Dedifferentiated amniotic fluid mesenchymal stem cell (primary cell): ENCODE measurements at regions not wholly inside any gene's neighbourhood (a gene's known extent, or its start where the extent isn't known, plus 50 kb on each side); places are given as distances from the start of the nearest gene placed in this dataset.
A peak's percentile ranks its signal among the peaks of the same experiment; 100 is the strongest.
"Not testable (repeated sequence)": the region's sequence is repeated elsewhere in the genome, so short reads cannot be mapped to it uniquely, and the experiment has no call there.

ENCODE experiments used
- DNase-seq: peaks from one replicate; pipeline ENCODE4 v3.0.0-alpha.2; 2016; ENCODE audit errors: extremely low spot score

GRCh38 chr6:85128781-85129180 is 321.1 kb upstream of the NT5E start:
- DNase-seq: no peak

DNA sequence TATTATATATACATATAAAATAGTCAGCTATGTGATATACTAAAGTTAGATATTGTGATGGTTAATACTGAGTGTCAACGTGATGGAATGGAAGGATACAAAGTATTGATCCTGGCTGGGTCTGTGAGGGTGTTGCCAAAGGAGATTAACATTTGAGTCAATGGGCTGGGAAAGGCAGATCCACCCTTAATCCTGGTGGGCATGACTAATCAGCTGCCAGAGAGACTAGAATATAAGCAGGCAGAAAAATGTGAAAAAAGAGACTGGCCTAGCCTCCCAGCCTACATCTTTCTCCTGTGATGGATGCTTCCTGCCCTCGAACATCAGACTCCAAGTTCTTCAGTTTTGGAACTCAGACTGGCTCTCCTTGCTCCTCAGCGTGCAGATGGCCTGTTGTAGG is 321.6 kb upstream of the NT5E start:
- DNase-seq: not testable (repeated sequence)

DNA sequence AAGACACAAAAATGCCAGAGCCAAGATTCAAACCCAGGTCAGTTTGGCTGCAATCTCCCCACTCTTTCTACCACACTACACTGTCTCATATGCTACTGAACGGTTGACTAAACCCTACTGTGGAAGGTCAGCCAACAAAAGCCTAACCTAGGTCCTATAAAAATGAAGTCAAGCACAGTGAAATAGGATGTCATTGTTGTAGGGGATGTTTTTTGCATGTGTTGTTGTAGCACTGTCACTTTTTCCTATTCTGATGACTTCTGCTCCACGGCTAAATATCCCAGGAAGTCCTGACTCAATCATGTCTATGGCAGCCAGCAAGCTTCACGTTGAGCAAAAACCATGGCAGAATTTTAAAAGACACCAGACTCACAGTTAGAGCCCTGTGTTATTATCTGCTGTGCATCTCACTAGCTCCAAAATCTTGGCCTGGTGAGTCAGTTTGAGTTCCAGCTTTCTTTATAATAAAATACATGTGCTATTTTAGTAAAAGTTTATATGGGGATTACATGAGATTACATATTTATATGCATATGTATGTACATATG is 322.1 kb upstream of the NT5E start:
- no peak for DNase-seq

DNA sequence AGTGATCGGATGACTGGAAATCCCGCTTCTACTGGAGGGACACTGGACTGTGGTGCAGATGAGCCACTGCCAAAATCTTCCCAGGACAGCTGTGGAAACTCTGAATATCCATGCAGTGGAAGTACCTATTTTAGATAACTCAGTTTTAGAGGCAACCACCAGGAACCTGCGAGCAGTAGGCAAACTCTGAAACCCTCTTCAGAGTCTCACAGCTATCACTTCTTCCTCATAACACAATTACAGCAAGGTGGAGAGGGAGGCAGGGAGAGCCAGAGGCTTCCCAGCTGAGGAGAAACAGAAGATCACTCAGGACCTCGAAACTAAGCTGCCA is 322.8 kb upstream of the NT5E start:
- no peak for DNase-seq

- peak; percentile 39 for DNase-seq
Measured at GRCh38 chr6:85126485-85127167, 323.3 kb upstream of the NT5E start.

DNA sequence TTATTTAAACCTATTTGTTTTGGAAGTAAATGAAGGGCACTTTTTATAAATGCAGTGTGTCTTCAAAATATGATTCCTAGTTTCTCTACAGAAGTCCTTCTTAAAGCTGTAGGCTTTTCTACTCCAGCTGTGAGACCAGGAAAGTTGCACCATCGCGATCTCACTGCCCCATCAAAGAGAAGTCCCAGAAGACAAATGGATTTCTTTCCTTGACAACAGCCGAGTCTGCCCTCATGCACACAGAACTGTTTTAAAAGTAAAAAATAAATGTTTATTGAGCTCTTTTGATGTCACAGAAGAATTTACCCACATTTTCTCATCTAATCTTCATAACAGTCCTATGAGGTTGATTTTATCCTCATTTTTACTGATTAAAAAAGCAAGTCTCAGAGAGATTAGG is 324.4 kb upstream of the NT5E start:
- no peak for DNase-seq

- peak; percentile 83 for DNase-seq
Measured at GRCh38 chr6:85124472-85125354, 325.2 kb upstream of the NT5E start.

DNA sequence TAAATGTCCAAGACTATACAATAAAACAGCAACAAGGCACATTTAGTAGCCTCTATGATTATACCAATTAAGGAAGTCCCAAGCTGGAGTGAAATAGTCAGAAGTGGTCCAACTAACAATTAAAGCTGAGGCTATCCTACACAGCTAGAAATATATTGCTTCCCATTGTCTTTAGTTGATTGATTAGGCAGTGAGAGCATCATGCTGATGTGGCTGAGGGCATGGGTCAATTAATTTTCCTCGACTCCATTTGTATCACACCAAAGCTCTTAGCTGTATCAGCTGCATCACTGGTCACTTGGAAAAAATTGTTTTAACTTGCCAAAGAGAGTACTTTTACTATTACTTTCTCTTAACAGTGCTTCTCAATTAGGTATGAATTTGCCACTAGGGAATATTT is 328.7 kb upstream of the NT5E start:
- DNase-seq: no peak

DNA sequence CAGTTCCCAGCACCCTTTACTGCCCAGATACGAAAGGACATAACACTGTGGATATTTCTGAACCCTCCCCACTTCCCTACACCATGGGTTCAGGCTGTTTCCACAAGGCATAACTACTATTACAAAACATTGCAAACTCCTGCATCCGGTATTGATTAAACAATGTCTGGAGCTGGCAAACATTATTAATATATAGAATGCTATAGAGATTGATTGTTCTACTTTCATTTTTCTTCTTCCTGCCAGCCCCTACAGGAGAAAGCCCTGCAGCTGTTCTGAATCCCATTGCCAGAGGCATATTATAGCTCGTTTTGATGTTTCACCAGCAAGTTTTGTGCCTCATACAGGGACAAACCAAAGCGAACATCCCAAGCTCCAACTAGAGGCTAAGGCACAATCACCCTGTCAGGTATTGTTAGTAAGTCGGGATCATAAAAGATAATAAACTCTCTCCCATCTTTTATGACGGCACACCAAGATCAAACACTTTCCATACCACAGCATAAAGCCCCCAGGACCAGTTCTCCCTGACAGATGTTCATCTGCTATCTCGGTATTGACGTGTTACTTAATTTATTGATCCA is 331.1 kb upstream of the NT5E start:
- no peak for DNase-seq

GRCh38 chr6:85118233-85118632 is 331.6 kb upstream of the NT5E start:
- DNase-seq: no peak

DNA sequence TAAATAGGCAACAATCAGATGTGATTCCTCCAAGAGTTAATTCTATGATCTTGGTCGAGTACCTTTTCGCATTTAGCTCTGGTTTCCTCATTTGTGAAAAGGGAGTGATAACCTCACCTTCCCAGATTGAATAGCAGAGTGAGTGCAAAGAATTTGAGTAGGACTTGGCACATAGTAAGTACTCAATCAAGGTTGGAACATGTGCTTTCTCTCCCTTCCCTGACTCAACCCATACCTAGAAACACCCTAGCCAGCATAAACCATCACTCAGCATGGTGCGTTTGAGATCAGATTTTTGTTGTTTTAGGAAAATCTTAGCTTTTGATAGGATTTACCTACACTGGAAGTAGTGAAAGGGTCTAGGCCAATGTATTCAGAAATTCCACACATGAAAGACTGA is 333.4 kb upstream of the NT5E start:
- no peak for DNase-seq

DNA sequence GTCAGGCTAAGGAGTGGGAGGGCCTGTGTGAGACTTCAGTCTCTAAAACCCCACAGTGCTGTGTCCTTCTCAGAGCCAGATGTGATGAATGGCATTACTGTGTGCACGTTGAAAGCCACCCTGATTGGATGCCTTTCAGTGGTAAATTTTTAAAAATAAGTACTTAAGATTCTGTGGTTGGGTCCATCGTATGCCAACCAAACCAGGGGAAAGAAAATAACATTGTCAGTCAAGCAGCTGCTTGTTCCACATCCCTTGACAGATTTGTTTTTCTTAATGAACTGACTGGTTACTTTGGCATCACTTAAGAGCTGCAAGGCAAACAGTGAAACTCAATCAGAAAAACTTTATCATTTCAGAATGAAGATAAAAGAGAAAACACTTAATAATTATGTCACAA is 334.0 kb upstream of the NT5E start:
- DNase-seq: no peak

DNA sequence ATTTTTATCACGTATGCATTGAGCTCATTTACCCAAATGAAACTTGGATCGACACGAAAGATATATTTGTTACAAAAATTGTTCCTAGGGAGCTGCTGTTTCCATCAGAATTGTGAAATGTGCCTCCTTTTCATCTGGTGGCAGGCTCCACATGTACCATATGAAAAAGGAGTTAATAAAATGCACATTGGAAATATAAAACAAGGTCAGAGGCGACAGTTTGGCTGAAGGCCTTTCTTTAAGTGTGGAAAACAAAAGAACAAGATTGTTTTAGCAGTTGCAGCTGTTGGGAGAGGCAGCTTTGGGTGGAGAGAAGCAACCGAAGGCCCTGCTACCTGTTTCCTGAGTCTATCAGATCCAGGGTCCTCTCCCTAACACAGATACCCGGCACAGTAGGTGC is 334.5 kb upstream of the NT5E start:
- DNase-seq: no peak

DNA sequence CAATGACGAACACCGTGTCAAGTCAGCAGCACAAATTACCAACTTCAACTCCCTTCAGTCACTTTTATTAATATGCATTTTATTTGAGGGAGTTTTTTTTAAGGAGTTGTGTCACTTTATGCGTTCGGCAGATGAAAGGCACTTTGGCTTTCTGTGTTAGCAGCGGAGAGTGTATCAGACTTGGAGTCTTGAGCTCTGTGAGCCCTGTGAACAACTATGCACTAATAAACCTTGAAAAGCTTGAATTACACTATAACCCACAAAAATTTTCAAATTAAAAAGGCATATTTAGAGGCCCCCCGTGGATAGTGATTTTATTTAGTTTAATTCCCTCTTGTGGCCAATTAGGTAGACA is 335.3 kb upstream of the NT5E start:
- DNase-seq: no peak

DNA sequence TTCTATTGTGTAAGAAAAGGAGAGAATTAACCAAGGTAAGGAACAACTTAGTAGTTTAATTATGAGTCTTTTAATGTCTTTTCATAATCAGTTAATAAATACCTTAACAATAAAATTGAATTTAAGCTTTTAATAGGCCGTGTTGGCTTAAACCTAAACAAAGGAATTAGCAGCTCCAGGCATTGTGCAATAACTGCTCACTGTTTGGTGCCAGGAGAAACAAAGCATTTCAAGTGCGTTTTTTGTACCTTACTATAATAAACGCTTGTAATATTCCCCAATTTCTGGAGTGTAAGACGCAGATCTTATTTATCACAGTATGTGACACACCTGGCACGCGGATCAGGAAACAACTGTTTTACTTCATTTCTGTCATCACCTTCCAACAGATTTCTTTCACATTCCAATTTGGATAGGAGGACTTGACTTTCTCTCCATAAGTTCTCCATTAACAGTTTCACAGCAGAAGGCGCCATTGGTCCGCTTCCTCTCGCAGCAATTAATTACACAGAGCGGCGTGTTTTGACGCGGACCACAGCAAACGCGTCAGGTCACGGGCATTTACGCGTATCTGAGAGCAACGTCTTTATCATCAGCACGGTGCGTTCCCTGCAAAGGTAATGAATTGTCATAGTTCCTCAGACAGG is 335.8 kb upstream of the NT5E start:
- no peak for DNase-seq

DNA sequence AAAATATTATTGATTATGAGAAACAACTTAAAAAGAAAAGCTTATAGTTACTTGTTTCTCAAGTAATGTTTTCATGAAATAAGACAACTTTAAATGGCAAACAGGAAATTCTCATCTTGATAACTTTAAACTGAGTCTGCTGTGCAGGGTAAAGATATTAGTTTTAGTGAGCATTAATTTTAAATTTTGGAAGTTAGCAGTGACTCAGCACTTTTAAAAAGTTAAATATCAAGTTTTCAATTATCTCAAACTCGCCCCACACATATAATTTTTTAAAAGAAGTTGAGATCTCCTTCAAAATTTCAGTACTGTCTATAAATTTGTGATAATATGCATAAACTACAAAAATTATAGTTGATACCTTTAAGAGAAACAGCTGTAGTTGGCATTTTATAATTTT is 337.3 kb upstream of the NT5E start:
- no peak for DNase-seq

GRCh38 chr6:85111481-85112011 is 338.3 kb upstream of the NT5E start:
- DNase-seq: no peak

- no peak for DNase-seq
Measured at GRCh38 chr6:85110943-85111342, 338.9 kb upstream of the NT5E start.

DNA sequence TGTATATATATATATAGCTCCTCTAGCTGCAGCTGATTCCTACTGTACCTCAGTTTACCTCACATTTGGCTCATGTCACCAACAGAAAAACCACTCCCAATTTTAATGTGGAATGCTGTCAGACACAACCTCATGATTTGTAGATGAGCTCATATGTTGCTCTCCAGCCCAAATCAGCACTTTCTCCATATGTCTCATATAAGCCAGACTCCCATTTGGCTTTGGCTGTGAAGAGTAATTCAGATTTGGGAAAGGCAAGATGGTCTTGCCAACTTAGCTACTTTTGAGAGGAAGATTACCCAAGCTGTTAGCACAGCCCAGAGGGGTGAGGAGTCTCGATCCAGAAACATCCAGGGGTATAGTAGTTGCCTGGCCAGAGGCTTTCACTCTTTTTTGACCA is 342.2 kb upstream of the NT5E start:
- no peak for DNase-seq

- no peak for DNase-seq
Measured at GRCh38 chr6:85096976-85097375, 332.6 kb upstream of the TBX18 start.

- no peak for DNase-seq
Measured at GRCh38 chr6:85092226-85092625, 327.8 kb upstream of the TBX18 start.

DNA sequence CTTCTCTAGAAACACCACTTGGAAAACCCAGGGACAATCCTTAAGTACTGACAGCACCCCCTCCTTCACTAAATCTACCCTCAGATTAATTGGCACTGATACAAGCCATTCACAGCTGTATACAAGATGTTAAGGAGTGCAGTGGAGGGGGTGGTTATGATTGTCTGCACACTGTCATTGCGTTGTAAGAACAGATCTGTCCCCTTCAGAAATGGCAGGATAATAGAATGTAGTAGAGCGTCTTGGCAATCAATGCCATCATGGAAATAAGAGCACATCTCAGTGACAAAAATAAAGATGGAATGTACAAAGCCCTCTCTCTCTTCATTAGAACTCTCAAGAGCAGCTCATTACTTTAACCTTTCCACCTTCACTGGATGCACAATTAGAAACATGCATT is 324.9 kb upstream of the TBX18 start:
- no peak for DNase-seq
